Kidney (tissue), 13 donors: ENCODE measurements at regions not wholly inside any gene's neighbourhood (a gene's known extent, or its start where the extent isn't known, plus 50 kb on each side); places are given as distances from the start of the nearest gene placed in this dataset.

Source experiments
- DNase-seq, 5 donors: peaks; one replicate each; pipeline ENCODE4 v3.0.0-alpha.2; 2013 to 2020
- FAIRE-seq: peaks from 2 replicates; lab custom pipeline; 2012; peaks lifted over from hg19 to GRCh38; lab: Jason Lieb, UNC
- H3K27ac ChIP-seq, 2 donors: one replicate each; pipeline ENCODE4 v1.7.0; 2013; ENCODE audit warnings: low read depth in 2 of 2, low read length in 2 of 2, inconsistent platforms in 1 of 2
- H3K27me3 ChIP-seq: one replicate; pipeline ENCODE4 v1.7.1; 2013; ENCODE audit warnings: low read length, inconsistent platforms; ENCODE audit not compliant: control insufficient read depth, insufficient read depth
- H3K36me3 ChIP-seq, 3 donors: one replicate each; pipeline versions ENCODE4 v1.7.0 to v1.7.1; 2013; ENCODE audit warnings: low read length in 3 of 3, control low read depth in 1 of 3, inconsistent platforms in 1 of 3; ENCODE audit not compliant: insufficient read depth in 3 of 3, control insufficient read depth in 2 of 3
- H3K4me1 ChIP-seq, 3 donors: one replicate each; pipeline versions ENCODE4 v1.7.0 to v1.7.1; 2013; ENCODE audit warnings: low read length in 3 of 3, inconsistent platforms in 1 of 3, low read depth in 1 of 3; ENCODE audit not compliant: control insufficient read depth in 2 of 3, insufficient read depth in 2 of 3
- H3K4me3 ChIP-seq, 3 donors: one replicate each; pipeline versions ENCODE4 v1.7.0 to v1.8.1; 2013; ENCODE audit warnings: low read length in 3 of 3, control low read depth in 1 of 3, inconsistent platforms in 1 of 3
- H3K9ac ChIP-seq, 3 donors: one replicate each; pipeline versions ENCODE4 v1.7.0 to v1.7.1; 2013; ENCODE audit warnings: low read length in 3 of 3, control low read depth in 1 of 3, inconsistent platforms in 1 of 3
- H3K9me3 ChIP-seq, 3 donors: one replicate each; pipeline versions ENCODE4 v1.7.0 to v1.7.1; 2013; ENCODE audit warnings: low read length in 3 of 3, control low read depth in 1 of 3, inconsistent platforms in 1 of 3; ENCODE audit not compliant: control insufficient read depth in 2 of 3, insufficient read depth in 1 of 3
- intact Hi-C: fragments of 100-400 bp; cut with DNase I; formaldehyde crosslinking; loops from one replicate; pipeline ENCODE4 v1.11.1; 2022
- TF ChIP-seq, protein P1 (sequence below): IDR thresholded peaks from 3 replicates; pipeline ENCODE4 v1.5.1; 2012; ENCODE audit warnings: mild to moderate bottlenecking, moderate library complexity, borderline replicate concordance; ENCODE audit not compliant: insufficient read depth; ENCODE audit errors: extremely low read depth
- donor health status: control.
- donor health status: control.
- donor health status: control.
- donor health status: control.
- donor health status: control.
- donor health status: DM: yes; HTN: yes; CAD: no.
- donor health status: Normal renal cell carcinoma (clear cell type).

- Histone ChIP-seq H3K27me3 (no peaks in the 10 kb centered on the region), H3K4me3 (no peak overlapping the region), H3K27ac (no peak overlapping the region), H3K4me1 (peaks cover 0 to 4% (median 0%) of the 10 kb centered on the region in 3 donors), H3K36me3 (no peaks in the 10 kb centered on the region), H3K9me3 (no peaks in the 10 kb centered on the region), H3K9ac (no peak overlapping the region)
- intact Hi-C loops, result no loop called here
- peak in 1 of 5 donors; percentile 21 for DNase-seq
- TF ChIP-seq, protein P1, sequence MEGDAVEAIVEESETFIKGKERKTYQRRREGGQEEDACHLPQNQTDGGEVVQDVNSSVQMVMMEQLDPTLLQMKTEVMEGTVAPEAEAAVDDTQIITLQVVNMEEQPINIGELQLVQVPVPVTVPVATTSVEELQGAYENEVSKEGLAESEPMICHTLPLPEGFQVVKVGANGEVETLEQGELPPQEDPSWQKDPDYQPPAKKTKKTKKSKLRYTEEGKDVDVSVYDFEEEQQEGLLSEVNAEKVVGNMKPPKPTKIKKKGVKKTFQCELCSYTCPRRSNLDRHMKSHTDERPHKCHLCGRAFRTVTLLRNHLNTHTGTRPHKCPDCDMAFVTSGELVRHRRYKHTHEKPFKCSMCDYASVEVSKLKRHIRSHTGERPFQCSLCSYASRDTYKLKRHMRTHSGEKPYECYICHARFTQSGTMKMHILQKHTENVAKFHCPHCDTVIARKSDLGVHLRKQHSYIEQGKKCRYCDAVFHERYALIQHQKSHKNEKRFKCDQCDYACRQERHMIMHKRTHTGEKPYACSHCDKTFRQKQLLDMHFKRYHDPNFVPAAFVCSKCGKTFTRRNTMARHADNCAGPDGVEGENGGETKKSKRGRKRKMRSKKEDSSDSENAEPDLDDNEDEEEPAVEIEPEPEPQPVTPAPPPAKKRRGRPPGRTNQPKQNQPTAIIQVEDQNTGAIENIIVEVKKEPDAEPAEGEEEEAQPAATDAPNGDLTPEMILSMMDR, result no peak
- no peak for FAIRE-seq
Measured at GRCh38 chr12:4091016-4091743, 182.4 kb upstream of the CCND2 start.

DNA sequence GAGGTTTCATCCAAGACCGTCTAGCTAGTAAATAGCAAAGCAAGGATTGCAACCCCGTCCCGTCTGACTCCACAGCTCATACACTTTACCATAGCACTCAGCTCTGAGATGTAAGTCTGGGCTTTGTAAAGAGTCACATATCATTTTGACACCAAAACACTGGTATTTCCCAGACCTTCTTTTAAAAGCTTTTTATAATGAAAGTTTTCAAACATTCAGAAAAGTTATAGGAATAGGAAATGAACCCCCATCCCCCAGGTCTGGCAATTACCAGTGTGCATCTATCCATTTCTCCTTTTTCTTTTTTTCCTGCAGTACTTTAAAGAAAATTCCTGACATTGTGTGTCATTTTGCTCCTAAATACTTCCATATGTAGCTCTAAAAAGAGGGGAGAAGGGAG lies 183.6 kb upstream of the CCND2 start:
- FAIRE-seq (no peak), DNase-seq (peak in 1 of 5 donors; percentile 33)
- Histone ChIP-seq H3K9me3 (no peaks in the 10 kb centered on the region), H3K4me3 (no peak overlapping the region), H3K27ac (no peak overlapping the region), H3K4me1 (peaks cover 0 to 4% (median 0%) of the 10 kb centered on the region in 3 donors), H3K9ac (no peak overlapping the region), H3K36me3 (no peaks in the 10 kb centered on the region), H3K27me3 (no peaks in the 10 kb centered on the region)
- intact Hi-C loops, result no loop called here
- TF ChIP-seq, protein P1, result no peak

- no peak overlapping the region for H3K27ac ChIP-seq
- no peaks in the 10 kb centered on the region for H3K9me3 ChIP-seq
- TF ChIP-seq, protein P1, result no peak
- H3K4me3 ChIP-seq, result no peak overlapping the region
- no peak overlapping the region for H3K9ac ChIP-seq
- peaks cover 0 to 4% (median 0%) of the 10 kb centered on the region in 3 donors for H3K4me1 ChIP-seq
- FAIRE-seq (no peak), DNase-seq (peak in 4 of 5 donors; percentile 80 to 91 (median 86))
- intact Hi-C loops, result no loop called here
- H3K27me3 ChIP-seq, result no peaks in the 10 kb centered on the region
- H3K36me3 ChIP-seq, result no peaks in the 10 kb centered on the region
Measured at GRCh38 chr12:4089121-4089606, 184.4 kb upstream of the CCND2 start.
